ENCODE measurements at regions not wholly inside any gene's neighbourhood (a gene's known extent, or its start where the extent isn't known, plus 50 kb on each side); places are given as distances from the start of the nearest gene placed in this dataset.

DNA sequence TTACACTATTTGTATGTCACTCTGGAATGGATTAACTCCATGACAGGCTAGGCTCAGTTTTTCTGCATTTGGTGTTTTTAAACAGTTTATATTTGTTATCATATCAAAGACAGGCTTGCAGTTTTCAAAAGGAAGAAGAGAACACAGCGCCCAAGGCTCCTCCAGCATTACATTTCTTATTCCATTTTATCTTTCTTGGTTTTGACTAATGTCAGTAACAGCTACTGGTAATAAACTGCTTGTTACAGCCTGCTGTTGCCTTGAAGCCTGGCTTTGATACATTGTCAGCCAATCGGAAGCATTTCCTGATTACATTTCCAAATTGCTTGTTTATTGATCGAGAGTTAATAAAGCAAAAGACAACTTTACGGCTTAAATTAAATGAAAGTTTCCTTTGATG lies 166.0 kb upstream of the MDFIC start:
- DNase-seq (ENCODE audit: extremely low read depth in 1 of 2, low read depth in 1 of 2): no peak

DNA sequence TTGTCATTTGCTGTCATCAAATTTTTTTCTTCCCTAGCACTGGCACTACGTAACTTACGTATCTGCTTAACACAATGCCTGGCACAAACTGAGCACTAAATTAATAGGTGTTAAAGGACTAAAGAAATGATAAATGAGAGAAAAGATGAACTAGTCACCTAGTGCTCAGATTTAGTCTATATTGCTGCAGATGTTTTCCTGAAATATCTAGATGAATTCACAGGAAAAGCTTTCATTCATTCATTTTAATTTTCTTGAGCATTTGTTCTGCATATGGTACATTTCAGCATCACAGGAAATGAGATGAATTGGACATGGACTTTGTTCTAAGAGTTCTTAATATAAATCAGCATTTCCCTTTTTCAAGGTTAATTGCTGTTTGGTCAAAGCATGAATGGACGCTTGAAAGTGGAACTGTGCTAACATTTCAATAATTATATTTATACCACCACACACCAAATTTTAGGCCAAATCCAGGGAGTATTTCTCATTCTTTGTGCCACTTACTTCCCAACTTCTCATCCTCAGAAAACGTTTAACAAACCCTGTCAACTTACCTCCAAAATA lies 163.2 kb upstream of the MDFIC start:
- DNase-seq (ENCODE audit: extremely low read depth in 1 of 2, low read depth in 1 of 2): no peak

DNA sequence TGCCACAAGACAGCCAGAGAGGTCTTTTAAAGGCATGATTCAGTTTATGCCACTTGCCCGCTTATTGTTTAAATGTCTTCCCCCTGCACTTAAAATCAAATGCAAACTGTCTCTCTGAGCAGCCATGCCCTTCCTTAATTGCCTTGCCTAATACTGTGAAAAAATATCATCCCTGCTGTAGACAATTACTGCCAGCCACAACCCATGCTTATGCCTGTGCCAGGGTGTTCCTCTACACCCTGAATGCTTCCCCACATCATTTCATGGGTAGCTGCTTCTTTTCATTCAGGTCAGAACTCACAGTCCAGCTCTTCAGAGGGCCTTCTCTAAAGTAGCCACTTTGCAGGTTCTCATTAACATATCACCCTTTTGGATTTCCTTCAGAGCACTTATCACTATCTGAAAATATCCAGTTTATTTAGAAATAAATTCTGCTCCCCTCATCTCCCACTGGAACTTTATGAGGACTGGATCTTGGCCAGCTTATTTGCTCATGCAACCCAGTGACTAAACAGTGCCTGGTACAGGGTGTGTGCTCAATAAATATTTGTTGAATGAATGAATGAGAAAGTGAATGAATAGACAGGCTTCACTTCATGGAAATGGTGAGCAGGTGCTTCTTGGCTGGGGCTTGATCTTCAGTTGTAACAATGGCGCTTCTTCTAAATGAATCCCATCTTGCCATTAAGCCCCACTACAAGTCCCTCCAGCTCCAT lies 162.4 kb upstream of the MDFIC start:
- no peak for DNase-seq (ENCODE audit: extremely low read depth in 1 of 2, low read depth in 1 of 2)

DNA sequence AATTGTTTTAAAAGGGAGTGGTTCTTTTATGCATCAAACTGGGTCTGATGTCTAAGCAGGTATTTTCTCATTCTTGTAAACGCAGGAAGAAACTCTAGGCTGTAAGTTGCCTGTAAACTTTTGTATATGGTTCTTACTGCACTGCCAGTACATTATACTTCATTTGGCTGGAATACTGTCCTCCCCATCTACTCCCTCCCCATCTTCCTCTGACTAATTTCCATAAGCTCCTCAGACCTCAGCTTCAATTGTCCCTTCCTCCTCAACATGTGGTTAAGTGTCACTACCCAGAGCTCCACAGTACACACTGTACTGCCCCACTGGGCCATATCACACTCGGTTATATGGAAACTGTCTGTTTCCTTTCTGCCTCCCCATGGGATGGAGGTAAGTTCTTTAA lies 161.4 kb upstream of the MDFIC start:
- DNase-seq (ENCODE audit: extremely low read depth in 1 of 2, low read depth in 1 of 2): no peak

DNA sequence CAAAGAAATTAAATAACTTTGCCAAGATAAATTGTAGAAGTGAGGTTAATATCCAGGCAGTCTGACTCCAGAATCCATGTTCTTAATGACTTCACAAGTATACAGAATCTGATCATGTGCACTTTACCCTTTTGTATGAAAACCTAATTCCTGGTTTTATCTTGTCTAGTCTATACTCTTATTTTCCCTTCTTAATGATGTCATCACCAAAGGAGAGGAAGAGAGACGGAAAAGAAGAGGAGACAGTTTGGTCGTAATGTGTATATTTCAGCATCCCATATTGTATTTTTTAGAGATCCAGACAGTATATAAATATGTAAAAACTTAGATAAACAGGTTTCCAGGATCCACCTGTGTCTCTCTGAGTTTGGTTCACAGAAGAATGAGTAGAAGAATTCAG lies 159.9 kb upstream of the MDFIC start:
- DNase-seq (ENCODE audit: extremely low read depth in 1 of 2, low read depth in 1 of 2): no peak

DNA sequence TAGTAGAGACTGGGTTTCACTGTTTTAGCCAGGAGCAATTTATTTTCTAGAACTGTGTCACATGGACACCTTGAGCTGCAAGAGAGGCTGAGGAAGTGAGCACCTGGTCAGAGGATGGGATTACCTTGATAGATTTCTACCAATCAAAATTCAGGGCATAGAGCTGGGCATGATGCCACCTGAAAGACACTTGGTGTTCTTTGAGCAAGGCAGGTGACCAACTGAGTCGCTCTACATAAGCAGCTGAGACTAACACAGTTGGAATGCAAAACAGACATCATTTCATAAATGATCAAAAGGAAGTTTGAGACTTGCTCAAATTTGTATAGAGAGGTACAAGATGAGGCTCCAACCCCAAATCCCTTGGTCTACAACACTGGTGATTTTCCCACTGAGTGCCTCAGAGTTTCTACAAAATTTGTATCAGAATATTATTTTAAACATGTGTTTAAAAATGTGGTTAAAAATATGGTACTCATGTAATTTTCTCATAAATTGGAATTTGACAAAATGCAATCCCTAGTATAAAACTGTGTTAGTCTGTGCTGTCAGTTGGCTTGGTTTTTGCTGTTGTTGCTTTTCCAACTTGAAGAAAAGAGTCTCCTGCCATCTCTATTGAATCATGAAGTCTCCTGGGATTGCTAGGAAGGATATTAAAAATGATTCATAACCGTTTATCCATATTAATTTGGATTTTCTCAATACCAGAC lies 156.4 kb upstream of the MDFIC start:
- DNase-seq (ENCODE audit: extremely low read depth in 1 of 2, low read depth in 1 of 2): no peak

DNA sequence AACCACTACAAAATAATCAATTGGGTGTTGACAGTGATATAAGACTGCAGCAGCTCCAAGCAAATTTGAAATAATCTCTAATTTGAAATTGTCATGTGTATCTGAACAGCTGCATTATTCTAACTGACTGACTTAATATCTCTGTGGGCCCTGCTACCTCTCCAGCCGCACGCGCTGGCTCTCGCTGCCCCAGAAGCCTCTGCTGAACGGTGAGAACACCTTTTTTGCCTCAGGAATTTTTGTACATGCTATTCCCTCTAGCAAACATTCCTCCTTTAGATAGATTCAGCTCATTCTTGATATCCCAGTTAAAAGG lies 155.9 kb upstream of the MDFIC start:
- no peak for DNase-seq (ENCODE audit: extremely low read depth in 1 of 2, low read depth in 1 of 2)

DNA sequence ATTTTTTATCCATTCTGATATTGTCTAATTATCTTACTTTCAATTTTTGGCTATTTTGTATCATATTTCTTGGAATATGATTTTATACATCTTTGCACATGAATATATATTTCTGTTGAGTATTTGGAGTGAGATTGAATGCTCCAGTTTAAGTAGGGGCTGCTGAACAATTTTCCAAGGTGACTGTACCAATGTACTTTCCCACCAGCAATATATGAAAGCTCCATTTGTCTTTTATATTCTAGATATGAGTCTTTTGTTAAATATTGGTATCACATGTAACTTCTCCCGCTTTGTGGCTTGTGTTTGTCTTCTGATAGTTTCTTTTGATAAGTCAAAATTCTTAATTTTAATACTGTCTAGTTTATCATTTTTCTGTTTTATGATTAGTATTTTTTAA lies 144.6 kb upstream of the MDFIC start:
- DNase-seq (ENCODE audit: extremely low read depth in 1 of 2, low read depth in 1 of 2): no peak

DNA sequence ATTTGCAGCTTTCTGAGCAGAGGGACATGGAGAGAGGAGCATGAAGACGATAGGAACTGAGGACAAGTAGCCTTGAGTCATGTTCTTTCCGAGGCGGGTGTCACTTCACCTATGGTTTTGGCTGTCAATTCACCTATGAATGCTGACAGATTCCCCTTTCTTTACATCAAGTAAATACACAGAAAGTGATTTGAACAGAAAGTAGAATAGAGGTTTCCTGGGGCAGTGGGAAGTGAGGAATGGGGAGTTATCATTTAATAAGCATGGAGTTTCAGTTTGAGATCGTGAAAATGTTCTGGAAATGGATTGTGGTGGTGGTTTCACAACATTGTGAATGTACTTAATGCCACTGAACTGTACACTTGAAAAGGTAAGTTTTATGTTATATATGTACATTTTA lies 138.4 kb upstream of the MDFIC start:
- DNase-seq (ENCODE audit: extremely low read depth in 1 of 2, low read depth in 1 of 2): no peak

DNA sequence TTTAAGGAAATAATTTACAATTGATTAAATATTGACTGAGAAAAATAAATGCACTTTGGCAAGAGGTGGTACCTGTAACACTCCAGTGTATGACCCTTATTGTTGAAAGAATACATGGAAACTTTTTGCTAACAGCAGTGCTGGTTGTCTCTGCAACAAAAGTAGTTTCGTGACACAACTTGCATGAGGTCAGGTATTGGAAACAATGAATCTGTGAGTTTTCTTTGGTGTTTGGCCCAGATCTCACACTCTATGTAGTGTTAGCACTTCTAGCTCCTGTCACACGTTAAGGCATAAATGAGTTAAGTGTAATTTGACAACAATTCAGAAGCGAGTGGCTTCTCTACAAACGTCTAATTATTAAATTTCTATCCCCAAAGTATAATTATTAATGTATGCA lies 137.7 kb upstream of the MDFIC start:
- DNase-seq (ENCODE audit: extremely low read depth in 1 of 2, low read depth in 1 of 2): no peak

DNA sequence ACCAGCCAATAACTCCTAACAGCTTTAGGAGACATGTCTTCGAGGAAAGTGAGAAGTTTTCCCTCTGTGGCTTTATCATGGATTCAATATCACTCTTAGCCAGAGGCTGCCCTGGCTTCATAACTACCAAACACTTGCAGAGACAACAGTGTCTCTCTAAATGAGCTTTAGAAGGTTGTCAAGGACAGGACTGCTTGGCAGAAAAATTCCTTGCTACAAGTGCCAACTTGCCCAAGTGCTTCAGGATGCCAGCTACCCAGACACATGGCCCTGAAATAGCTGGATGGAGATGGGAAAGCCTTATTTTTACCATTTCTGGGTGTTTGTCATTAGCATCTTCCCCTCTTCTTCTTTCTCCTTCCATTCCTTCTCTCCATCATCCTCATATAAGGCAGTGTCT lies 137.1 kb upstream of the MDFIC start:
- no peak for DNase-seq (ENCODE audit: extremely low read depth in 1 of 2, low read depth in 1 of 2)

DNA sequence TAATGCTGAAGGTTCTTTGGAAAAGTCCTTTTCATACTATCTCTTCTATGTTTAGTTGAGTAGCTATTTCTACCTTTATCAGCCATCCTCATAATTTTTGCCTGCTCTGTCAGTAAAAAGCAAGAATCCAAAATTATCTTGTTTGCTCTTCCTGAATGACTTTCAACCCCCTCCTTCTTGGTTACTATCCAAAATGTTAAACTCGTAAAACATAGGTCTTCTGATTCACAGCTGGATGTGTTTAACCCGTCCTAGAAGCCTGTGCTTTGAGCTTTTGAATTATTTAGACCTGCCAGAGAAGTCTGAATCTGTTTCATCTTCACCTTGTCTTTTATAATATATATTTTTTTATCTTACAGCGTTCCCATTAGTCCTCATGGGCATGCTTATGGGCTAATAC lies 136.4 kb upstream of the MDFIC start:
- DNase-seq (ENCODE audit: extremely low read depth in 1 of 2, low read depth in 1 of 2): no peak

DNA sequence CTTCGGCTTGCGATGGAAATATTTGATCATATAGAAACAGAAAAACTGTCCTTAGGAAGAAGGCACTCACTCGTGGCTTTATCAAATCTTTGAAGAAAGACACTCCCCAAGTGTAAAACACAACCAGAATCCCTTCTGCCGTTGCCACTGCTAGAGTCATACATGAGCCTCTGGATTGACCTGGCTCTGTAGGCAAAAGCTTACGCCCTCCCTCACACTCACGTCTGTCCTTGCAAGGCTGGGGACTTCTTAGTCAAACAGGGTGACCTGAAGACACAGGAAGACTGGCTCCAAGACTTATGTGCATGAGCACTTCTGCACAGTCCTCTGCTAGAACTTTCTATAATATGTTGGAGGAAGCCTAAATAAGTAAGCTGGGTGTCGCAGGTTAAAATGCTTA lies 135.4 kb upstream of the MDFIC start:
- no peak for DNase-seq (ENCODE audit: extremely low read depth in 1 of 2, low read depth in 1 of 2)

DNA sequence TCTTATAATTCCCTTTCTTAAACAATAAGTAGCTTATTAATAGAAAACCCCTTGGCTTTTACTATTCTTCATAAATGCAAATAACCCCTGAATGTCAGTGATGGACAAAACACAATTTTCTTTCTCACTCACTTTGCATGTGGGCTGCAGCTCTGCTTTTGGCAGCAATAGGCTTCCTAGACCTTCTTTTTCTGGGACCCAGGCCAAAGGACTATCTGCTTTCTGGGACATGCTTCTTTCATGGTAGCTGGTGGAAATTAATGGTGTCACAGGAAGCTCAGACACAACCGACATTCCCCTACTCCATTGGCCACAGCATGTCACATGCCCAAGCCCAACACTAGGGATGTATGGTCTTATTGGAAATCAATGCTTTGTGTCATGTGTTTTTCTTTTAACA lies 134.3 kb upstream of the MDFIC start:
- DNase-seq (ENCODE audit: extremely low read depth in 1 of 2, low read depth in 1 of 2): no peak

DNA sequence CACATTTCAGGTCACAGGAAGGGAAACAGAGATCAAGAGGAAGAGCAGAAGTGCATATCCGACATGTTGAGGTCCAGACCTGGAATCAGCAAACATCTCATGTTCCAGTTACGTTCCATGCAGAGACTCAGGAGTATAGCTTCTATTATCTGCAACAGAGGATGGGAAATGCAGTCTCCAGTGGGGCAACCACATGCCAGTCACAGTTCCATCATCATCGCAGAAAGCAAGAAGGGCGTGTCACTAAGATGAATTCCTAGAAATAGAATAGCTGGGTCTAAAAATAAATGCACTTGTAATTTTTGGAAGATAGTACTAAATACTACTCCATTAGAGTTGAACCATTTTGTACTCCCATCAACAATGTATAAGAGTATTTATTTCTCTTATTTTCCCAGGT lies 133.2 kb upstream of the MDFIC start:
- no peak for DNase-seq (ENCODE audit: extremely low read depth in 1 of 2, low read depth in 1 of 2)

DNA sequence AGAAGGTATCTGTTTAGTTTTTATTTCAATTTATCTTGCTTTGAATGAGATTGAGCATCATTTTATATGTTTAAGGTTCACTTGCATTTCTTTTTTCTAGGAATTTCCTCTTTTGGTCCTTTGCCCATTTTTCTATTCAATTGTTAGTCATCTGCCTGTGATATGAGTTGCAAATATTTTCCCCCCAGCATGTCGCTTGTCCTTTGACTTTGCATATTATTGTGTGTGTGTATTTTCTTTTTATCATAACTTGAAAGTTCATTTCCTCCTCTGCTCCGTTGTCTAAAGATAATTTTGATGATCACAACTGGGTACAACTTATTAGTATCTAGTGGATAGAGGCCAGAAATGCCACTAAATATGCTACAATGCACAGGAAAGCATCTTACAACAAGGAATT lies 132.7 kb upstream of the MDFIC start:
- DNase-seq (ENCODE audit: extremely low read depth in 1 of 2, low read depth in 1 of 2): no peak

DNA sequence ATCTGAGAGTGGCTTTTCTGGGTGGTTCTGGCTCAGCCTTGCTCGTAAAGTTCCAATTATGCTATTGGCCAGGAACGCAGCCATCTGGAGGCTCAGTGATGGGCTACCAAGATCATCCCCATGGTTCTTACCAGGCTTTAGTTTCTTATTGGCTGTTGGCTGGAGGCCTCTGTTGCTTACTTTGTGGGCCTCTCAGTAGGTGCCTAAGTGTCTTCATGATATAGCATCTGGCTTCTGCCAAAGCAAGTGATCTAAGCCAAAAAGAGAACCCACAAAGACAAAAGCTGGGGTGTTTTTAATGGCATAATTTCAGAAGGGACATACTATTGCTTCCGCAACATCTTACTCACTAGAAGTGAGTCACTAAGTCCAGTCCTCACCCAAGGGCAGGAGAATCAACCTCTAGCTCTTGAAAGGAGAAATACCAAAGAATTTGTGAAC lies 132.0 kb upstream of the MDFIC start:
- no peak for DNase-seq (ENCODE audit: extremely low read depth in 1 of 2, low read depth in 1 of 2)

DNA sequence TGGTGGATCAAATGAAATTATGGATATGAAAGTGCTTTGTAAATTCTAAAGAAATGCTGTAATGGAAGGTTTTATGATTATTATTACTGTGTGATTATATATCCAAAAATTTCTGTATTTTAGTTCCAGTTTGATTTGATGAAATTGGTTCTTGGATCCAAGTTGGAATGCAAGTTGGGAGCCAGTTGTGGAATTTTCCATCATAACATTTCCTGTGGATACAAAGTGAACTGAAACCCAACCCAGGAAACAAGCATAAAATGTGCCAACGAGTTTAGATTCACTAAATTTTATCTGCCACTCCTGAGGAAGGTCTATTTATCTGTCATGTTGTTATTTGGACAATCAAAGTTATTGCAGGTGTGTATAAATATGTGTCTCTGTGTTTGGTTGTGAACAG lies 131.4 kb upstream of the MDFIC start:
- DNase-seq (ENCODE audit: extremely low read depth in 1 of 2, low read depth in 1 of 2): no peak

DNA sequence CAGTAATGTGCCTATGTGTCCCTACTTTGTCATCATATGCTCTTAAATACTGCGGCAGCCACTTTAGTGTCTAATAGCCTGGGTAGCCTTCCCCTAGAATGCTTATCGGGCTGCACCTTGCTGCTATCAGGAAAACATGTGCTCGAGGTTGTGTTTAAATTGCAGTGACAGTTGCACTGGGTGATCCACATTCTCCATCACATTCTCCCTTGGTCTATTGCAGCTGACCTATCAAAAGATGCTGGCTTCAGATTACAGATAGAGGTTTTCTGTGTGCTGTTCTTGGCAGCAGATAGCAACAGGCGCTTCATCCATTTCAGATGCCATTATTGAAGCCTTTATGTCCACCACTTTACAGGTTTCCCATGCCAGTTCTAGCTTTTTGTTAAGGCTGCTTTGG lies 130.1 kb upstream of the MDFIC start:
- no peak for DNase-seq (ENCODE audit: extremely low read depth in 1 of 2, low read depth in 1 of 2)

DNA sequence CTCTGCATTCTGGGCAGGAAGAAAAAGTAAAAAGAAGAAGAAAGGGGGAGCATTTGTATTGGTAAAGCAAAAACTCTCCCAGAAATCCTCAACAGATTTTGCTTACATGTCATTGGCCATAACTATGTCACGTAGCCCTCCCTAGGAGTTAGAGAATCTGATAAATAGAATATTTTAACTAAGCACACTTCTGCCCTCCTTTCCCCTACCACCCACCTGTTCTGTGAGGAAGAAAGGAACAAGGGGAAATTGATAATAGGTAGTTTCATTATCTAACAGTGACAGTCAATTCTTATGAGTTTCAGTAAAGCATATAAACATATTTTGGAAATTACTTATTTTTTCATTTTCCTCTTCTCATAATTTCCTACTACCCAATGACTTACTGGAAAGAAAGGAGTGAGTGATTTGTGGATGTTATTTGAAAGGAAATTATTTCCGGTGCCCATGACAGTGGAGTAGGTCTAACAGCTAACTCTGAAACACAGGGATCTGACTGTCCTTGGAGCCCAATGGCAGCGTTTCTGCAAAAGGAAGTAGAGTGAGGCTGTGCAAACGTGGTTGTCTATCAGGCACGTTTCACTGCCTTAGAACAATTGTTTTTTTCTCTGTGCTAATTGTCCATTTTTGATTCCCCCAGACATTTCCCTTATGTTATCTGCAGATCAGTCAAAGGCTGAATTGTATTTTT lies 128.6 kb upstream of the MDFIC start:
- DNase-seq (ENCODE audit: extremely low read depth in 1 of 2, low read depth in 1 of 2): no peak

DNA sequence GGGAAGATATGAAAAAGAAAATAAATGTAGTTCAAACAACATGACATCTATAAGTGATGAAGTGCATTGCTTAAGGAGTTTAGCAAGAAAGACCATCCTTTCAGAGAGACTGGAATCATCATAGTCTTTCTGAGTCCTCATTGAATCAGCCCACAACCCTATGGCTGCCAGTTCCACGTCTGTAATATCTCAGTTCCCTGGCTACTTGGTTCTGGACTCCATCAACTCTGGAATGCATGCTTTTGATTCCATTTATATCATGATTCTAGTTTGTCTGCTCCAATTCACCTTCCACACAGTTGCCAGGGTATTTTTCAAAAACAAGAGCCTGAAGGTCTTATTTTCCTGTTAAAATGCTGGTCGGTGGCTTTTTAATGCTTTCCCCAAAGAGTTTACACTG lies 126.4 kb upstream of the MDFIC start:
- DNase-seq (ENCODE audit: extremely low read depth in 1 of 2, low read depth in 1 of 2): no peak

DNA sequence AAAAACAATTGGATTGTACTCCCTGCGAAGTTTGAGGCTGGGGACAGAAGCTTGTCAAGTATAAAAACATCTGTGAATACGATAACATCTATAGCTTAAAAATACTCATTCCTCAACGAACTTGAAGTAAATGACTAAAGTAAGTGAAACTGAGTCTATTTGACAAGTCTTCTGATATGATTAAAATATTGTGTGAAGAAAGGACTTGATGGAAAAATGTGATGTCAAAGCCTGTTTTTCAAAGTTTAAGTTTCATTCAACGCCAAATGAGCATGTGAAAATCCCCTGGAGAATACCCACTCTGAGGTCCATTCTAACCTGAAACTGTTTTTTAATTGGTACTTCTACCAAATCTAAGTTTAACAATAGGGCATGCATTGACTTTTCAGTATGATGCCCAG lies 122.3 kb upstream of the MDFIC start:
- DNase-seq (ENCODE audit: extremely low read depth in 1 of 2, low read depth in 1 of 2): no peak

All from stimulated activated CD8-positive, alpha-beta memory T cell treated with anti-CD3 and anti-CD28 coated beads, Interleukin-7, amount 100 ng/mL, for 48 hours (primary cell).